T-cell (primary cell): ENCODE measurements at regions not wholly inside any gene's neighbourhood (a gene's known extent, or its start where the extent isn't known, plus 50 kb on each side); places are given as distances from the start of the nearest gene placed in this dataset.

Experiments used
- ATAC-seq, 4 experiments: fragments of 200-7000 bp in 3 of 4; fragments of 150-1000 bp in 1 of 4; cut with Tn5 transposase; replicated peaks in 1 of 4; 1 replicate in 3 of 4; 2 replicates in 1 of 4; pipeline ENCODE4 v1.10.0; 2021; ENCODE audit warnings: moderate library complexity in 3 of 4, mild to moderate bottlenecking in 2 of 4, moderate number of reproducible peaks in 1 of 4
- CTCF ChIA-PET, 2 donors: fragments of 300-600 bp; sonication (Branson Sonifier 250); formaldehyde crosslinking; loops; one replicate each; lab custom pipeline; 2022; ENCODE audit warnings: antibody characterized with exemption in 2 of 2; lab: Charles Lee
- POLR2A ChIA-PET, 2 donors: fragments of 300-600 bp; sonication (Branson Sonifier 250); formaldehyde crosslinking; loops; one replicate each; lab custom pipeline; 2022; ENCODE audit warnings: antibody characterized with exemption in 2 of 2; lab: Charles Lee
- DNase-seq, 35 experiments: peaks; one replicate each; pipeline versions ENCODE4 v3.0.0 to v3.0.0-alpha.2; 2013 to 2023
- H3K27ac ChIP-seq: one replicate; pipeline ENCODE4 v1.5.1; 2013; ENCODE audit warnings: low read length
- H3K27me3 ChIP-seq, 2 experiments: replicated peaks in 1 of 2; 1 replicate in 1 of 2; 2 replicates in 1 of 2; pipeline versions ENCODE4 v1.6.1 to v1.7.0; 2013; ENCODE audit warnings: low read length in 1 of 2, mixed read lengths in 1 of 2; ENCODE audit not compliant: control insufficient read depth in 2 of 2, insufficient read depth in 2 of 2; ENCODE audit errors: extremely low read depth in 1 of 2
- H3K36me3 ChIP-seq, 2 donors: 1 replicate in 1 of 2; 2 replicates in 1 of 2; pipeline versions ENCODE4 v1.6.1 to v1.7.0; 2013; ENCODE audit warnings: low read length in 1 of 2; ENCODE audit not compliant: control insufficient read depth in 2 of 2, insufficient read depth in 1 of 2; ENCODE audit errors: extremely low read depth in 1 of 2
- H3K4me1 ChIP-seq, 2 experiments: 1 replicate in 1 of 2; 2 replicates in 1 of 2; pipeline versions ENCODE4 v1.6.1 to v1.7.0; 2013; ENCODE audit warnings: low read length in 2 of 2, mixed read lengths in 1 of 2; ENCODE audit not compliant: insufficient read depth in 2 of 2, control insufficient read depth in 1 of 2; ENCODE audit errors: extremely low read depth in 1 of 2
- H3K4me3 ChIP-seq, 2 donors: 1 replicate in 1 of 2; 2 replicates in 1 of 2; pipeline versions ENCODE4 v1.5.1 to v1.7.0; 2013; ENCODE audit warnings: mild to moderate bottlenecking in 2 of 2, low read length in 1 of 2, moderate library complexity in 1 of 2; ENCODE audit not compliant: control insufficient read depth in 1 of 2; ENCODE audit errors: extremely low read depth in 1 of 2
- H3K9me3 ChIP-seq: 2 replicates; pipeline ENCODE4 v1.7.0; 2013
- H3K27ac Mint-ChIP-seq, 2 donors: one replicate each; pipeline ENCODE4 v1.8.0; 2020 to 2021; ENCODE audit warnings: mild to moderate bottlenecking in 2 of 2, mixed read lengths in 2 of 2
- H3K27me3 Mint-ChIP-seq, 2 donors: one replicate each; pipeline ENCODE4 v1.8.0; 2021 to 2022; ENCODE audit warnings: mixed read lengths in 2 of 2
- H3K36me3 Mint-ChIP-seq: one replicate; pipeline ENCODE4 v1.8.0; 2021; ENCODE audit warnings: mixed read lengths
- H3K4me1 Mint-ChIP-seq, 3 donors: one replicate each; pipeline ENCODE4 v1.8.0; 2020 to 2022; ENCODE audit warnings: mixed read lengths in 3 of 3, mild to moderate bottlenecking in 1 of 3
- H3K4me3 Mint-ChIP-seq, 3 donors: one replicate each; pipeline ENCODE4 v1.8.0; 2020 to 2022; ENCODE audit warnings: mild to moderate bottlenecking in 3 of 3, mixed read lengths in 3 of 3, moderate library complexity in 3 of 3
- H3K9me3 Mint-ChIP-seq, 3 donors: one replicate each; pipeline ENCODE4 v1.8.0; 2020 to 2022; ENCODE audit warnings: mixed read lengths in 3 of 3
- WGBS: methylation state at CpG from one replicate; pipeline ENCODE4 v1.1.5; 2013; ENCODE audit warnings: missing lambda C conversion rate; ENCODE audit not compliant: insufficient coverage; 5-methylcytosine and 5-hydroxymethylcytosine counted together

GRCh38 chr12:53852992-53853391, 85.6 kb upstream of the HOXC13 start:
- Histone ChIP-seq H3K27me3 (peaks cover 4 to 17% of the 10 kb centered on the region in 2 experiments), H3K4me3 (no peak overlapping the region), H3K36me3 (no peaks in the 10 kb centered on the region), H3K4me1 (no peaks in the 10 kb centered on the region), H3K9me3 (no peaks in the 10 kb centered on the region), H3K27ac (no peak overlapping the region)
- H3K9me3 Mint-ChIP-seq: no peaks in the 10 kb centered on the region
- H3K27ac Mint-ChIP-seq: no peak overlapping the region
- H3K4me1 Mint-ChIP-seq: no peaks in the 10 kb centered on the region
- no peaks in the 10 kb centered on the region for H3K36me3 Mint-ChIP-seq
- ChIA-PET CTCF (no interaction called here), POLR2A (no interaction called here)
- DNase-seq (no peak), ATAC-seq (no peak)
- H3K27me3 Mint-ChIP-seq: peaks cover 47 to 53% of the 10 kb centered on the region in 2 donors
- H3K4me3 Mint-ChIP-seq: no peak overlapping the region

GRCh38 chr12:53854701-53855316, 83.8 kb upstream of the HOXC13 start:
- Histone ChIP-seq H3K9me3 (no peaks in the 10 kb centered on the region), H3K4me1 (no peaks in the 10 kb centered on the region), H3K27me3 (peaks cover 4 to 12% of the 10 kb centered on the region in 2 experiments), H3K27ac (no peak overlapping the region), H3K36me3 (no peaks in the 10 kb centered on the region), H3K4me3 (no peak overlapping the region)
- ChIA-PET POLR2A (interaction anchor here in 1 of 2 donors (0.6 kb wide), 1 partner anchor 136 kb away, joined by 3 read pairs; no protein-coding TSS in a partner anchor), CTCF (interaction anchor here in 1 of 2 donors (0.5 kb wide), 1 partner anchor 1786 kb away, joined by 18 read pairs; no protein-coding TSS in a partner anchor)
- H3K27me3 Mint-ChIP-seq: peaks cover 32 to 45% of the 10 kb centered on the region in 2 donors
- WGBS: no CpG with 5 or more reads among the region's 3 CpGs
- no peaks in the 10 kb centered on the region for H3K9me3 Mint-ChIP-seq
- DNase-seq (no peak), ATAC-seq (no peak)
- H3K36me3 Mint-ChIP-seq: no peaks in the 10 kb centered on the region
- H3K4me1 Mint-ChIP-seq: no peaks in the 10 kb centered on the region
- H3K4me3 Mint-ChIP-seq: no peak overlapping the region
- H3K27ac Mint-ChIP-seq: no peak overlapping the region

DNA sequence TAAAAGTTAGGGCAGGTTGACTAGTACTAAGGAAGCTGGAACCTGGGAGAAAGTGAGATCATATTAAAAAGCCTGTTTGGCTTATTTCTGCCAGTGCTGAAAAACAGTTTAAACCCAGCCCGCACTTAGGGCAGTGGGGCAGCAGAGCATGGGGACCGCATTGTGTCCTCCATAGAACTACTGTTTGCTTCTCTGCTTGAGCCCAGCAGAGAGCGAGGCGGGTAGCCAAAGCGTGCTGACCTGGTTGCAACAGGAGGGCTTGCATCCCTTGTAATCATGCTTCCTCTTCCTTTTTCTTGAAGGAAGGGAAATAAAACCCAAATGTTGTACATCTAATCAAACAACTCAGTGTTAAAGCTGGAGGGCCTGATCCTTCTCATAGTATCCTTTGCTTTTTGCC, 82.5 kb upstream of the HOXC13 start:
- WGBS: 82% methylated on average over 2 of the region's 5 CpGs
- H3K4me3 Mint-ChIP-seq: no peak overlapping the region
- ATAC-seq: no peak

DNA sequence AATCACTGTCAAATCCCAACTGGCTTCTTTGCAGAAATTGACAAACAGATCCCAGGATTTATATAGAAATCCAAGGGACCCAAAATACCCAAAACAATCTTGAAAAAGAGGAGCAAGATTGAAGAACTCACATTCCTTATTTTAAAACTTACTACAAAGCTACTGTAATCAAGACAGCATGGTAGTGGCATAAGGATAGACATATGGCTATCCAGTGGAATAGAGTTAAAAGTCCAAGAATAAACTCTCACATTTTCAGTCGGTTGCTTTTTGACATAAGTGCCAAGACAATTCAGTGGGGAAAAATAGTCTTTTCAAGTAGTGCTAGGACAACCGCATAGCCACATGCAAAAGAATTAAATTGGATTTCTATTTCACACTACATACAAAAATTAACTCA, 81.0 kb upstream of the HOXC13 start:
- peaks cover 3 to 22% of the 10 kb centered on the region in 2 experiments for H3K27me3 ChIP-seq

More for the DNA sequence above, 82.5 kb upstream of the HOXC13 start:
- H3K36me3 Mint-ChIP-seq: no peaks in the 10 kb centered on the region
- ChIA-PET CTCF (no interaction called here), POLR2A (no interaction called here)
- no peaks in the 10 kb centered on the region for H3K4me1 Mint-ChIP-seq
- no peaks in the 10 kb centered on the region for H3K9me3 ChIP-seq
- H3K4me1 ChIP-seq: no peaks in the 10 kb centered on the region
- no peaks in the 10 kb centered on the region for H3K9me3 Mint-ChIP-seq
- peaks cover 4 to 17% of the 10 kb centered on the region in 2 experiments for H3K27me3 ChIP-seq
- DNase-seq: no peak
- H3K27ac Mint-ChIP-seq: no peak overlapping the region
- no peak overlapping the region for H3K4me3 ChIP-seq
- H3K27me3 Mint-ChIP-seq: peaks cover 34 to 45% of the 10 kb centered on the region in 2 donors
- H3K36me3 ChIP-seq: no peaks in the 10 kb centered on the region
- H3K27ac ChIP-seq: no peak overlapping the region

GRCh38 chr12:53860426-53861345, 77.9 kb upstream of the HOXC13 start:
- no peak for ATAC-seq
- Histone ChIP-seq H3K36me3 (no peaks in the 10 kb centered on the region), H3K9me3 (no peaks in the 10 kb centered on the region), H3K4me3 (no peak overlapping the region), H3K4me1 (no peaks in the 10 kb centered on the region), H3K27me3 (peaks cover 3 to 22% of the 10 kb centered on the region in 2 experiments), H3K27ac (no peak overlapping the region)
- CTCF ChIA-PET: interaction anchor here in 1 of 2 donors (0.7 kb wide), 1 partner anchor 35 kb away, joined by 5 read pairs; no protein-coding TSS in a partner anchor
- Mint-ChIP-seq H3K4me3 (no peak overlapping the region), H3K27me3 (peaks cover 17 to 24% of the 10 kb centered on the region in 2 donors), H3K36me3 (no peaks in the 10 kb centered on the region), H3K9me3 (no peaks in the 10 kb centered on the region), H3K4me1 (no peaks in the 10 kb centered on the region), H3K27ac (no peak overlapping the region)
- POLR2A ChIA-PET: interaction anchor here in 1 of 2 donors (0.6 kb wide), 1 partner anchor 23 kb away, joined by 3 read pairs; no protein-coding TSS in a partner anchor
- no peak for DNase-seq
- WGBS: 100% methylated on average over 1 of the region's 2 CpGs

More for the DNA sequence above, 81.0 kb upstream of the HOXC13 start:
- H3K36me3 ChIP-seq: no peaks in the 10 kb centered on the region
- Mint-ChIP-seq H3K36me3 (no peaks in the 10 kb centered on the region), H3K27ac (no peak overlapping the region), H3K9me3 (no peaks in the 10 kb centered on the region), H3K4me3 (no peak overlapping the region), H3K27me3 (peaks cover 34 to 42% of the 10 kb centered on the region in 2 donors), H3K4me1 (no peaks in the 10 kb centered on the region)
- WGBS: no CpG with 5 or more reads among the region's 2 CpGs
- DNase-seq (no peak), ATAC-seq (no peak)
- ChIA-PET POLR2A (no interaction called here), CTCF (no interaction called here)
- no peak overlapping the region for H3K27ac ChIP-seq
- H3K9me3 ChIP-seq: no peaks in the 10 kb centered on the region
- no peak overlapping the region for H3K4me3 ChIP-seq
- no peaks in the 10 kb centered on the region for H3K4me1 ChIP-seq

DNA sequence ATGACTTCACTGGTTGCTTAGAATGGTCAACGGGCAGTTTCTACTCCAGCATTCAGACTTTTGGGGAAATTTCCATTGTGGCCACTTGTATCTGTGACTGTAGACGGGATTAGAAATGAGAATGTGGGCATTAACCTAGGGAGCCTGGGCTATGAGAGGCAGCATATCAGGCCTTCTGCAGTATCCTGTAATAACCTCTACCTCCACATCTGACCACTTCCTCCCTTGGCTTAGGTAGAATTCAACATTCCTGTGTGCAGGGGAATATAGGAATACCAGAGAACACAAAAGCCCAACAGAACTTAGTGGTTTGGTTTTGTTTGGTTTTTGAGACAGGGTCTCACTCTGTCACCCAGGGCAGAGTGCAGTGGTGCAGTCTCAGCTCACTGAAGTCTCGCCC, 76.4 kb upstream of the HOXC13 start:
- H3K4me1 Mint-ChIP-seq: no peaks in the 10 kb centered on the region
- no peak overlapping the region for H3K4me3 ChIP-seq
- H3K36me3 Mint-ChIP-seq: no peaks in the 10 kb centered on the region
- H3K4me1 ChIP-seq: no peaks in the 10 kb centered on the region
- no peaks in the 10 kb centered on the region for H3K9me3 ChIP-seq
- no peak overlapping the region for H3K4me3 Mint-ChIP-seq
- DNase-seq (no peak), ATAC-seq (no peak)
- WGBS: 80% methylated on average over 1 of the region's 3 CpGs
- no peak overlapping the region for H3K27ac Mint-ChIP-seq
- H3K27me3 ChIP-seq: peaks cover 3 to 12% of the 10 kb centered on the region in 2 experiments
- H3K36me3 ChIP-seq: no peaks in the 10 kb centered on the region
- no peak overlapping the region for H3K27ac ChIP-seq
- no peaks in the 10 kb centered on the region for H3K9me3 Mint-ChIP-seq
- ChIA-PET CTCF (no interaction called here), POLR2A (no interaction called here)
- H3K27me3 Mint-ChIP-seq: peaks cover 17 to 20% of the 10 kb centered on the region in 2 donors
